AG10803 (cell line): ENCODE measurements at regions not wholly inside any gene's neighbourhood (a gene's known extent, or its start where the extent isn't known, plus 50 kb on each side); places are given as distances from the start of the nearest gene placed in this dataset.

Source experiments
- DNase-seq: peaks from one replicate; pipeline ENCODE4 v3.0.0; 2010; ENCODE audit warnings: low read depth
- H3K4me3 ChIP-seq: 2 replicates; pipeline ENCODE4 v1.5.1; 2011; ENCODE audit warnings: mild to moderate bottlenecking, low read length, control low read depth
- CTCF ChIP-seq: conservative IDR thresholded peaks from 2 replicates; pipeline ENCODE4 v1.5.1; 2011; ENCODE audit warnings: mild to moderate bottlenecking, low read length, control low read depth, inconsistent platforms

GRCh38 chr17:27233059-27233458 is 60.9 kb upstream of the WSB1 start:
- H3K4me3 ChIP-seq = no peak overlapping the region
- no peak for TF ChIP-seq CTCF
- DNase-seq = no peak

- H3K4me3 ChIP-seq = no peak overlapping the region
- TF ChIP-seq CTCF = no peak
- no peak for DNase-seq
These were observed 60.1 kb upstream of the WSB1 start for GRCh38 chr17:27233776-27234175.

- H3K4me3 ChIP-seq = no peak overlapping the region
- peak; percentile 65 for DNase-seq
- TF ChIP-seq CTCF = peak; percentile 98
These were observed 57.1 kb upstream of the WSB1 start for GRCh38 chr17:27236717-27237315.

- no peak overlapping the region for H3K4me3 ChIP-seq
- TF ChIP-seq CTCF = no peak
- DNase-seq = no peak
These were observed 56.0 kb upstream of the WSB1 start for GRCh38 chr17:27237890-27238289.

- H3K4me3 ChIP-seq = no peak overlapping the region
- DNase-seq = no peak
- no peak for TF ChIP-seq CTCF
These were observed 54.9 kb upstream of the WSB1 start for GRCh38 chr17:27239046-27239445.

GRCh38 chr17:27239584-27239983 is 54.3 kb upstream of the WSB1 start:
- no peak for DNase-seq
- TF ChIP-seq CTCF = no peak
- H3K4me3 ChIP-seq = no peak overlapping the region

GRCh38 chr17:27240086-27240801 is 53.7 kb upstream of the WSB1 start:
- DNase-seq = no peak

More at GRCh38 chr17:27240086-27240801, 53.7 kb upstream of the WSB1 start:
- no peak overlapping the region for H3K4me3 ChIP-seq
- no peak for TF ChIP-seq CTCF
